Fibroblast of pulmonary artery (primary cell): ENCODE measurements at regions not wholly inside any gene's neighbourhood (a gene's known extent, or its start where the extent isn't known, plus 50 kb on each side); places are given as distances from the start of the nearest gene placed in this dataset.

Source experiments
- DNase-seq: peaks from one replicate; pipeline ENCODE4 v3.0.0-alpha.2; 2010; ENCODE audit warnings: low read depth
- H3K4me3 ChIP-seq: replicated peaks from 2 replicates; pipeline ENCODE4 v1.5.1; 2011; ENCODE audit warnings: low read depth, mild to moderate bottlenecking, control low read depth, low read length, moderate library complexity
- CTCF ChIP-seq: IDR thresholded peaks from 2 replicates; pipeline ENCODE4 v1.5.1; 2011; ENCODE audit warnings: mild to moderate bottlenecking, control low read depth, low read length, inconsistent platforms; ENCODE audit errors: missing control alignments

- no peak overlapping the region for H3K4me3 ChIP-seq
- TF ChIP-seq CTCF: no peak
- no peak for DNase-seq
Measured at GRCh38 chr13:60981407-60981806, 434.2 kb downstream of the PCDH20 start.

GRCh38 chr13:60976367-60976766, 439.3 kb downstream of the PCDH20 start:
- H3K4me3 ChIP-seq: no peak overlapping the region
- no peak for DNase-seq
- TF ChIP-seq CTCF: no peak

- no peak for DNase-seq
- TF ChIP-seq CTCF: no peak
- H3K4me3 ChIP-seq: no peak overlapping the region
Measured at GRCh38 chr13:60974296-60974695, 441.4 kb downstream of the PCDH20 start.

- no peak for TF ChIP-seq CTCF
- H3K4me3 ChIP-seq: no peak overlapping the region
- no peak for DNase-seq
Measured at GRCh38 chr13:60973529-60973928, 442.1 kb downstream of the PCDH20 start.

GRCh38 chr13:60970736-60971135, 444.9 kb downstream of the PCDH20 start:
- no peak overlapping the region for H3K4me3 ChIP-seq
- TF ChIP-seq CTCF: no peak
- DNase-seq: no peak

- TF ChIP-seq CTCF: no peak
- H3K4me3 ChIP-seq: no peak overlapping the region
- DNase-seq: no peak
Measured at GRCh38 chr13:60969656-60970055, 446.0 kb downstream of the PCDH20 start.

GRCh38 chr13:60959427-60959826, 456.2 kb downstream of the PCDH20 start:
- no peak overlapping the region for H3K4me3 ChIP-seq
- TF ChIP-seq CTCF: no peak
- DNase-seq: no peak
